ENCODE measurements at regions not wholly inside any gene's neighbourhood (a gene's known extent, or its start where the extent isn't known, plus 50 kb on each side); places are given as distances from the start of the nearest gene placed in this dataset.

DNA sequence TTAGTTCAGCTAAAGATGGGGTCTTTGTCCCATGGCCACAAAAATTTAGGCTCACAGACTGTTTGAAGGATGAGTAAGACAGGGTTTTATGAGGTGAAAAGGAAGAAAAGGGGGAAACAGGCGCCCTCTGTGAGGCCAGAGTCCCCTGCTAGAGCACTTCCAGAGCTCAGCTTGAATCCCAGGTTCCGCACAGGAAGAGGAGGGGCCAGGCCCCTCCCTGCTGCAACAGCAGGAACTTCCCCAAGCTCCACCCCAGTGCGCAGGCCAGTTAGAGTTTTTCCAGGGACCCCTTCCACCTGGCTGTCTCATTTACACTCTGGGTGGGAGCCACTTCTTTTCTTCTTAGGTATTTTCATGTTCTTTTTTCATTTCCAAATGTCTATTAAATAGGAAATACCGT lies 480.8 kb downstream of the PSAT1 start:
- TF ChIP-seq ZFX (IDR thresholded peaks at IDR 0.05; ENCODE audit: borderline replicate concordance): no peak
- TF ChIP-seq, protein P1, sequence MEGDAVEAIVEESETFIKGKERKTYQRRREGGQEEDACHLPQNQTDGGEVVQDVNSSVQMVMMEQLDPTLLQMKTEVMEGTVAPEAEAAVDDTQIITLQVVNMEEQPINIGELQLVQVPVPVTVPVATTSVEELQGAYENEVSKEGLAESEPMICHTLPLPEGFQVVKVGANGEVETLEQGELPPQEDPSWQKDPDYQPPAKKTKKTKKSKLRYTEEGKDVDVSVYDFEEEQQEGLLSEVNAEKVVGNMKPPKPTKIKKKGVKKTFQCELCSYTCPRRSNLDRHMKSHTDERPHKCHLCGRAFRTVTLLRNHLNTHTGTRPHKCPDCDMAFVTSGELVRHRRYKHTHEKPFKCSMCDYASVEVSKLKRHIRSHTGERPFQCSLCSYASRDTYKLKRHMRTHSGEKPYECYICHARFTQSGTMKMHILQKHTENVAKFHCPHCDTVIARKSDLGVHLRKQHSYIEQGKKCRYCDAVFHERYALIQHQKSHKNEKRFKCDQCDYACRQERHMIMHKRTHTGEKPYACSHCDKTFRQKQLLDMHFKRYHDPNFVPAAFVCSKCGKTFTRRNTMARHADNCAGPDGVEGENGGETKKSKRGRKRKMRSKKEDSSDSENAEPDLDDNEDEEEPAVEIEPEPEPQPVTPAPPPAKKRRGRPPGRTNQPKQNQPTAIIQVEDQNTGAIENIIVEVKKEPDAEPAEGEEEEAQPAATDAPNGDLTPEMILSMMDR (IDR thresholded peaks at IDR 0.05): no peak
- H3K27ac ChIP-seq: no peak overlapping the region

DNA sequence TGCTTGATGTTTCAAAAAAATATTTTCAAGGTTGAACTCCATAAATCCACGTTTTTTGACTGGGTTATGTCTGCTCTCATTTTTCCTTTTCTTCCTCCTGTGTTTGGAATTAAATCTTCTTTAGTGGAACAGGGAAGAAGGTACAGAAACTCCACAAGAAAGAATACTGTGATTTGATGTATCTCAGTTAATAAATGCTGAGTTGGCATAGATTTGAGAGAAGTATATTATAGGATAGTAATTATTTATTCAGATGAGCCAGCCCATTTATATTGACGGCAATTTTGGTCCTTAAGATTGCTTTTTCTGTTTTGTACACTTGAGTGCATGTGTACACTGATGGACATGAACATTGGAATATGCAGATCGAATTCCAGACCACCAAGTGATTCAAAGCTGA lies 481.4 kb downstream of the PSAT1 start:
- no peak overlapping the region for H3K27ac ChIP-seq
- TF ChIP-seq ZFX (IDR thresholded peaks at IDR 0.05; ENCODE audit: borderline replicate concordance): no peak
- TF ChIP-seq, protein P1 (IDR thresholded peaks at IDR 0.05): no peak

DNA sequence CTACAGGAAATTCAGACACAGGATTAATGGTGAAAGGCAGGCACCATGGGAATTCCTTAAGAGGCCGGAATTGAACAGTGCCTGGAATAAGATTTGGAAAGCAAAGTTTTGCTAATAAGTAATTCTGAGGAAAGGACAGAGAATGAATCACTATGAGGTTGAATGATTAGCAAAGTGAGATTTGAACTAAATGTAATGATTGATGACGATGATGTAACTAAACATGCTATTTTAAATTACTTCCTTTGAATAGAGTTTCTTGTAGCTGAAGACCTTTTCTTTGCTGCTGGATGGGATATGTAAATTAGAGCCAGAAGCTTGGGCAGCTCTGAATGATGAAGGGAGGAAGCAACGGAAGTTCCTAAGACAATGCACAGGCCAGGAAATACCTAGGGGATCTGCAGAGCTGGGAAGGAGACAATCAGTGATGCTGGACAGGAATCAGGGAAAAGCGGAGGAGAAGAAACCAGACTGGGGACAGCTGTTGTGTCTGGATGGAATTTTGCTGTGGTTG lies 482.0 kb downstream of the PSAT1 start:
- TF ChIP-seq, protein P1 (IDR thresholded peaks at IDR 0.05): no peak
- TF ChIP-seq ZFX (IDR thresholded peaks at IDR 0.05; ENCODE audit: borderline replicate concordance): no peak
- no peak overlapping the region for H3K27ac ChIP-seq

DNA sequence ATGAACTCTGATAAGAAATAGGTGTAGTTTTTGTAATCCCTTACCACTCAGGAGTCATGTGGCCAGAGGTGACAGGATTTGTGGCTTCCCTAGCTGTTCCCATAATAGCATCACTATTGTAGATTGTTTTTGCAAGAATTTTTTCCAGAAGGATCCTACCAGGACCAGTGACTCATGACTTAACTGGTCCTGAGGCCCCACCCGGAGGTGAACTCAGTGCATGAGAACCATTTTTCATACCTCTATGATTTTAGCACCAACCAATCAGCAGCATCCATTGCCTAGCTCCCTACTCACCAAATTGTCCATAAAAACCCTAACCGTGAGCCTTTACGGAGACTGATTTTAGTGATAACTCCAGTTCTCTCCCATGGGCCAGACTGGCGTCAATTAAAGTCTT lies 484.8 kb downstream of the PSAT1 start:
- TF ChIP-seq, protein P1 (IDR thresholded peaks at IDR 0.05): no peak
- no peak for TF ChIP-seq ZFX (IDR thresholded peaks at IDR 0.05; ENCODE audit: borderline replicate concordance)
- no peak overlapping the region for H3K27ac ChIP-seq

DNA sequence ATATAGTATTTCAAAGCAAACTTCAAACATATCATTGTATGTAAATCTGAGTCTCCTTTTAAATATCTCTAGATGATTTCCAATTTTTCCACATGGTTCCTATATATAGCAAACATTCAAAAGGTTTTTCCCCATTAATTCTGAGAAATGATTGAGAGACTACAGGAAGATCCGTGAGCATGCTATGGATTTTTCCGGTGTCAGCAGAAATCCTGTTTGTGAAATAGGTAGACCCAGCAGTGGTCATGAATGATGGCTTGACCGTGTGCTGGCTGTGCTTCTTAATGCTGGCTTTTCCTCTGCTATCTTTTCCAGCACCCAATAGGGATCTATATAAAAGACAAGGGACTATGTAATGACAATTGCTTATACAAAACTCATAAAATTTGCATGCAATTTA lies 485.3 kb downstream of the PSAT1 start:
- TF ChIP-seq ZFX (IDR thresholded peaks at IDR 0.05; ENCODE audit: borderline replicate concordance): no peak
- TF ChIP-seq, protein P1 (IDR thresholded peaks at IDR 0.05): no peak
- no peak overlapping the region for H3K27ac ChIP-seq

DNA sequence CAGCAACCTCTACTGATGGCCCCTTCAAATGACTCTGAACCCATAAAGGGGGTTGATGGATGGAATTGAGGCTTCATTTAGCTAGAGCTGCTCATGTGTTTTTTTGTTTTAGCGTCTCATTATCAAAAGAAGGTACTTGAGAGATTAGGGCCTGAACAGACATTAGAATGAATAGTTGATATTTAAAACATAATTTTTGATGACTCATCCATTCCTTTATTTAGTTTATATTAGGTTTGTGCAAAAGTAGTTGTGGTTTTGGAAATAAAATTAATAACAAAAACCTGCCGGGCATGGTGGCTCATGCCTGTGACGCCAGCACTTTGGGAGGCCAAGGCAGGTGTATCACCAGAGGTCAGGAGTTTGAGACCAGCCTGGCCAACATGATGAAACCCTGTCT lies 485.9 kb downstream of the PSAT1 start:
- TF ChIP-seq ZFX (IDR thresholded peaks at IDR 0.05; ENCODE audit: borderline replicate concordance): no peak
- TF ChIP-seq, protein P1 (IDR thresholded peaks at IDR 0.05): no peak
- H3K27ac ChIP-seq: no peak overlapping the region

DNA sequence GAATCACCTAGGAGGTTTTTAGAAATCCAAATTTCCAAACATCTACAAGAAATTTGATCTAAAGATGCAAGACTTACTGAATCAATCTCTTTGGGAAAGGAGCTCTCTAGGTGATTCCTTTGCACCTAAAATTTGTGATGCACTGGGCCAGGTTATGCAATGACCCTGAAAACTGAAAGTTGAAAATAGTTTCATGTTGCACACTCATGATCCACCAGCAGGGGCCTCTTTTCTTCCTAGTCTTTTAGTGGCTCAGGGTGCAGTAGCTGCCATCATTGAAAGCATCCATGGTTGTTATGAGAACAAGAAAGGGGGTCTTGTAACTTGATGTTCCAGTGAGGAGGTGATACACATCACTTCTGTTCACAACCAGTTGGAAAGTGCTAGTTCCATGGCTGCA lies 486.8 kb downstream of the PSAT1 start:
- TF ChIP-seq ZFX (IDR thresholded peaks at IDR 0.05; ENCODE audit: borderline replicate concordance): no peak
- TF ChIP-seq, protein P1 (IDR thresholded peaks at IDR 0.05): no peak
- no peak overlapping the region for H3K27ac ChIP-seq

All from 22Rv1 (cell line).